ENCODE measurements at regions not wholly inside any gene's neighbourhood (a gene's known extent, or its start where the extent isn't known, plus 50 kb on each side); places are given as distances from the start of the nearest gene placed in this dataset.

GRCh38 chr3:157868196-157868595 lies 238.0 kb downstream of the SHOX2 start:
- TF ChIP-seq, protein P1, sequence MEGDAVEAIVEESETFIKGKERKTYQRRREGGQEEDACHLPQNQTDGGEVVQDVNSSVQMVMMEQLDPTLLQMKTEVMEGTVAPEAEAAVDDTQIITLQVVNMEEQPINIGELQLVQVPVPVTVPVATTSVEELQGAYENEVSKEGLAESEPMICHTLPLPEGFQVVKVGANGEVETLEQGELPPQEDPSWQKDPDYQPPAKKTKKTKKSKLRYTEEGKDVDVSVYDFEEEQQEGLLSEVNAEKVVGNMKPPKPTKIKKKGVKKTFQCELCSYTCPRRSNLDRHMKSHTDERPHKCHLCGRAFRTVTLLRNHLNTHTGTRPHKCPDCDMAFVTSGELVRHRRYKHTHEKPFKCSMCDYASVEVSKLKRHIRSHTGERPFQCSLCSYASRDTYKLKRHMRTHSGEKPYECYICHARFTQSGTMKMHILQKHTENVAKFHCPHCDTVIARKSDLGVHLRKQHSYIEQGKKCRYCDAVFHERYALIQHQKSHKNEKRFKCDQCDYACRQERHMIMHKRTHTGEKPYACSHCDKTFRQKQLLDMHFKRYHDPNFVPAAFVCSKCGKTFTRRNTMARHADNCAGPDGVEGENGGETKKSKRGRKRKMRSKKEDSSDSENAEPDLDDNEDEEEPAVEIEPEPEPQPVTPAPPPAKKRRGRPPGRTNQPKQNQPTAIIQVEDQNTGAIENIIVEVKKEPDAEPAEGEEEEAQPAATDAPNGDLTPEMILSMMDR (IDR thresholded peaks at IDR 0.05; ENCODE audit: low read length): no peak
- no peak for TF ChIP-seq EZH2 (IDR thresholded peaks at IDR 0.05; ENCODE audit: borderline replicate concordance, low read length)
